SK-N-SH (cell line): ENCODE measurements at regions not wholly inside any gene's neighbourhood (a gene's known extent, or its start where the extent isn't known, plus 50 kb on each side); places are given as distances from the start of the nearest gene placed in this dataset.

Experiments used
- CTCF ChIA-PET: fragments of 300-600, 350-600 bp; formaldehyde crosslinking; extraction: SDS; loops from one replicate; lab custom pipeline; 2021; lab: Yijun Ruan, JAX
- POLR2A ChIA-PET: fragments of 350-600 bp; sonication (Branson Sonifier 250); formaldehyde crosslinking; extraction: SDS; loops from one replicate; lab custom pipeline; 2020; ENCODE audit warnings: antibody characterized with exemption, inconsistent platforms; lab: Yijun Ruan, JAX
- DNase-seq: peaks from one replicate; pipeline ENCODE4 v3.0.0; 2012
- H2AFZ ChIP-seq: fragments of 200-600 bp; sonication (generic); 2 replicates; pipeline ENCODE4 v1.8.1; 2016; ENCODE audit warnings: antibody characterized with exemption, mild to moderate bottlenecking, low read depth
- H3F3A ChIP-seq: fragments of 200-600 bp; sonication (generic); replicated peaks from 2 replicates; pipeline ENCODE3; 2016; ENCODE audit warnings: antibody characterized with exemption, mild to moderate bottlenecking; ENCODE audit not compliant: insufficient read depth
- H3K27ac ChIP-seq, 2 experiments: fragments of 200-500 bp in 1 of 2; fragments of 200-600 bp in 1 of 2; sonication (Bioruptor generic) in 1 of 2; sonication (generic), shearing (Covaris generic) in 1 of 2; 2 replicates each; pipeline versions ENCODE4 v1.5.1 to v1.6.1; 2014 to 2016; ENCODE audit warnings: low read depth in 2 of 2, inconsistent platforms in 1 of 2, low read length in 1 of 2, mild to moderate bottlenecking in 1 of 2, mixed read lengths in 1 of 2
- H3K27me3 ChIP-seq: fragments of 200-600 bp; sonication (generic), shearing (Covaris generic); 2 replicates; pipeline ENCODE4 v1.6.1; 2016; ENCODE audit warnings: mixed run types; ENCODE audit not compliant: insufficient read depth
- H3K36me3 ChIP-seq, 2 experiments: fragments of 200-500 bp in 1 of 2; fragments of 200-600 bp in 1 of 2; sonication (Bioruptor generic) in 1 of 2; sonication (generic) in 1 of 2; replicated peaks in 1 of 2; 2 replicates each; pipeline versions ENCODE3 to v1.5.1; 2014 to 2016; ENCODE audit warnings: low read length in 1 of 2, mild to moderate bottlenecking in 1 of 2; ENCODE audit not compliant: insufficient read depth in 2 of 2, control insufficient read depth in 1 of 2
- H3K4me1 ChIP-seq, 2 experiments: fragments of 200-500 bp in 1 of 2; fragments of 200-600 bp in 1 of 2; sonication (Bioruptor generic) in 1 of 2; sonication (generic), shearing (Covaris generic) in 1 of 2; 2 replicates each; pipeline versions ENCODE4 v1.5.1 to v1.6.1; 2014 to 2016; ENCODE audit warnings: low read depth in 1 of 2, low read length in 1 of 2, mixed run types in 1 of 2; ENCODE audit not compliant: insufficient read depth in 2 of 2, control insufficient read depth in 1 of 2
- H3K4me2 ChIP-seq: fragments of 200-600 bp; sonication (generic), shearing (Covaris generic); 2 replicates; pipeline ENCODE4 v1.6.1; 2017; ENCODE audit warnings: mixed run types
- H3K4me3 ChIP-seq, 2 experiments: fragments of 200-500 bp in 1 of 2; fragments of 200-600 bp in 1 of 2; sonication (Bioruptor generic) in 1 of 2; sonication (generic), shearing (Covaris generic) in 1 of 2; 2 replicates each; pipeline versions ENCODE4 v1.5.1 to v1.8.1; 2014 to 2016; ENCODE audit warnings: low read depth in 2 of 2, inconsistent platforms in 1 of 2, low read length in 1 of 2, mild to moderate bottlenecking in 1 of 2, mixed read lengths in 1 of 2, moderate library complexity in 1 of 2
- H3K79me2 ChIP-seq: fragments of 200-600 bp; sonication (generic); 2 replicates; pipeline ENCODE4 v1.8.1; 2017; ENCODE audit warnings: mild to moderate bottlenecking; ENCODE audit not compliant: insufficient read depth
- H3K9ac ChIP-seq: fragments of 200-600 bp; sonication (generic); 2 replicates; pipeline ENCODE4 v1.6.1; 2017; ENCODE audit warnings: mixed run types
- H3K9me2 ChIP-seq: fragments of 200-600 bp; sonication (generic); 2 replicates; pipeline ENCODE4 v1.6.1; 2017; ENCODE audit warnings: mixed run types
- H3K9me3 ChIP-seq: fragments of 200-600 bp; sonication (generic); 2 replicates; pipeline ENCODE4 v1.6.1; 2017; ENCODE audit warnings: mixed run types, mild to moderate bottlenecking, moderate library complexity
- H4K20me1 ChIP-seq: fragments of 200-600 bp; sonication (generic); 2 replicates; pipeline ENCODE4 v1.6.1; 2017; ENCODE audit warnings: mild to moderate bottlenecking, mixed run types; ENCODE audit not compliant: insufficient read depth
- ELF1 ChIP-seq: IDR thresholded peaks from 2 replicates; pipeline ENCODE4 v1.4.0; 2012
- EP300 ChIP-seq, 2 experiments: IDR thresholded peaks; 2 replicates each; pipeline versions ENCODE4 v1.4.0 to v1.6.1; 2012; ENCODE audit warnings: borderline replicate concordance in 1 of 2, low read depth in 1 of 2, low read length in 1 of 2
- EZH2phosphoT487 ChIP-seq: fragments of 200-600 bp; sonication (generic); IDR thresholded peaks from 2 replicates; pipeline ENCODE4 v1.6.1; 2017; ENCODE audit warnings: low read depth, mixed run types, mild to moderate bottlenecking, antibody characterized with exemption, moderate library complexity, borderline replicate concordance
- FOXJ3 ChIP-seq: sonication (generic); formaldehyde crosslinking; IDR thresholded peaks from 2 replicates; pipeline ENCODE4 v1.5.1; 2020; ENCODE audit warnings: mild to moderate bottlenecking, missing genetic modification reagents
- FOXM1 ChIP-seq: IDR thresholded peaks from 2 replicates; pipeline ENCODE4 v1.4.0; 2012; ENCODE audit warnings: low read depth, mild to moderate bottlenecking
- GABPA ChIP-seq: IDR thresholded peaks from 2 replicates; pipeline ENCODE4 v1.4.0; 2012; ENCODE audit warnings: low read depth, mild to moderate bottlenecking
- GATA2 ChIP-seq: sonication (generic); formaldehyde crosslinking; IDR thresholded peaks from 2 replicates; pipeline ENCODE4 v1.5.0; 2020; ENCODE audit warnings: mild to moderate bottlenecking, missing genetic modification reagents
- IRF3 ChIP-seq: fragments of 150-350 bp; IDR thresholded peaks from 2 replicates; pipeline ENCODE4 v1.6.1; 2016; ENCODE audit warnings: mild to moderate bottlenecking, low read depth, low read length
- JUND ChIP-seq: IDR thresholded peaks from 2 replicates; pipeline ENCODE4 v1.4.0; 2012
- MXI1 ChIP-seq: IDR thresholded peaks from 2 replicates; pipeline ENCODE4 v1.6.1; 2012; ENCODE audit warnings: mild to moderate bottlenecking, low read depth, low read length, improper control_type of control experiment
- POLR2AphosphoS5 ChIP-seq: IDR thresholded peaks from 2 replicates; pipeline ENCODE4 v1.6.1; 2012; ENCODE audit warnings: low read depth, low read length
- RFX5 ChIP-seq: IDR thresholded peaks from 2 replicates; pipeline ENCODE4 v1.6.1; 2012; ENCODE audit warnings: mild to moderate bottlenecking, improper control_type of control experiment, low read length
- RXRA ChIP-seq: IDR thresholded peaks from 2 replicates; pipeline ENCODE4 v1.4.0; 2012; ENCODE audit warnings: low read depth, mild to moderate bottlenecking, borderline replicate concordance
- SIN3A ChIP-seq: IDR thresholded peaks from 2 replicates; pipeline ENCODE4 v1.6.1; 2012; ENCODE audit warnings: low read depth, mild to moderate bottlenecking, low read length, moderate library complexity, borderline replicate concordance
- TAF1 ChIP-seq: IDR thresholded peaks from 2 replicates; pipeline ENCODE4 v1.6.1; 2012; ENCODE audit warnings: low read depth, mild to moderate bottlenecking, low read length, moderate library complexity, borderline replicate concordance
- USF2 ChIP-seq: fragments of 150-350 bp; IDR thresholded peaks from 2 replicates; pipeline ENCODE4 v1.6.1; 2017; ENCODE audit warnings: antibody characterized with exemption, low read length, low read depth, borderline replicate concordance
- WGBS: methylation state at CpG from one replicate; pipeline ENCODE4 v1.1.6; 2017; ENCODE audit warnings: low lambda C conversion rate; 5-methylcytosine and 5-hydroxymethylcytosine counted together
- TF ChIP-seq, protein P1 (sequence below): IDR thresholded peaks from 2 replicates; pipeline ENCODE4 v1.4.0; 2012; ENCODE audit warnings: low read depth
- TF ChIP-seq, protein P2 (sequence below): IDR thresholded peaks from 2 replicates; pipeline ENCODE4 v1.4.0; 2012; ENCODE audit warnings: low read depth, borderline replicate concordance
- TF ChIP-seq, protein P3 (sequence below): IDR thresholded peaks from 2 replicates; pipeline ENCODE4; 2012
- TF ChIP-seq, protein P4 (sequence below): IDR thresholded peaks from 2 replicates; pipeline ENCODE4 v1.6.1; 2012; ENCODE audit warnings: mild to moderate bottlenecking, low read depth, low read length, moderate library complexity

DNA sequence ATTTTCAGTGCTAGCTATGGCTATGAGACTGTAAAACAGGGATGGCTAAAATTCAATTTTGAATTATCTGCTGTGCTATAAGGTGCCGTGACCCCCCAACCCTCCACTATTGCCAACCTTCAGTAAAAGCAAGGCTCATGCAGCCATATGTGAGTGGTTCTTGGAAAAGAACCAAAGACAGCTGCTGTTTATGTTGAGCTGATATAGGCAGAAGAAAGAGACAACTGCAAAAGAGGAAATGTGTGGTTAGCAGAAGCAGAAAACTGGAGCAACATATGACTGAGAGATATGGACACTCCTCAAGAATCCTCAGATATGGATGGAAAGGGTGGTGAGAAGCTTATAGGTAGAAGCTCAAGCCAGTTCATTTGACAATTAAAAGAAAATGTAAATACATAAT lies 200.3 kb downstream of the TLE1 start:
- no peak overlapping the region for H3K4me3 ChIP-seq
- no peak overlapping the region for H2AFZ ChIP-seq
- ChIA-PET POLR2A (no interaction called here), CTCF (no interaction called here)
- WGBS, result 79% methylated on average over 1 of the region's 1 CpG
- no peaks in the 10 kb centered on the region for H3K36me3 ChIP-seq
- no peaks in the 10 kb centered on the region for H3K79me2 ChIP-seq
- no peaks in the 10 kb centered on the region for H3K27me3 ChIP-seq
- no peak for TF ChIP-seq GATA2 (CRISPR knock-in tag)
- no peak for TF ChIP-seq GABPA
- TF ChIP-seq FOXM1, result no peak
- TF ChIP-seq JUND, result no peak
- no peak for TF ChIP-seq RFX5
- no peak for TF ChIP-seq RXRA
- no peak for TF ChIP-seq TAF1
- TF ChIP-seq, protein P1, sequence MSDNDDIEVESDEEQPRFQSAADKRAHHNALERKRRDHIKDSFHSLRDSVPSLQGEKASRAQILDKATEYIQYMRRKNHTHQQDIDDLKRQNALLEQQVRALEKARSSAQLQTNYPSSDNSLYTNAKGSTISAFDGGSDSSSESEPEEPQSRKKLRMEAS, result no peak
- TF ChIP-seq EZH2phosphoT487, result no peak
- TF ChIP-seq MXI1, result no peak
- TF ChIP-seq SIN3A, result no peak
- no peak for TF ChIP-seq IRF3
- no peak for TF ChIP-seq EP300 (IDR thresholded peaks at IDR 0.05; ENCODE audit: borderline replicate concordance in 1 of 2, low read depth in 1 of 2, low read length in 1 of 2)
- no peak for TF ChIP-seq ELF1
- no peak for TF ChIP-seq FOXJ3
- no peak for TF ChIP-seq POLR2AphosphoS5
- TF ChIP-seq, protein P2, sequence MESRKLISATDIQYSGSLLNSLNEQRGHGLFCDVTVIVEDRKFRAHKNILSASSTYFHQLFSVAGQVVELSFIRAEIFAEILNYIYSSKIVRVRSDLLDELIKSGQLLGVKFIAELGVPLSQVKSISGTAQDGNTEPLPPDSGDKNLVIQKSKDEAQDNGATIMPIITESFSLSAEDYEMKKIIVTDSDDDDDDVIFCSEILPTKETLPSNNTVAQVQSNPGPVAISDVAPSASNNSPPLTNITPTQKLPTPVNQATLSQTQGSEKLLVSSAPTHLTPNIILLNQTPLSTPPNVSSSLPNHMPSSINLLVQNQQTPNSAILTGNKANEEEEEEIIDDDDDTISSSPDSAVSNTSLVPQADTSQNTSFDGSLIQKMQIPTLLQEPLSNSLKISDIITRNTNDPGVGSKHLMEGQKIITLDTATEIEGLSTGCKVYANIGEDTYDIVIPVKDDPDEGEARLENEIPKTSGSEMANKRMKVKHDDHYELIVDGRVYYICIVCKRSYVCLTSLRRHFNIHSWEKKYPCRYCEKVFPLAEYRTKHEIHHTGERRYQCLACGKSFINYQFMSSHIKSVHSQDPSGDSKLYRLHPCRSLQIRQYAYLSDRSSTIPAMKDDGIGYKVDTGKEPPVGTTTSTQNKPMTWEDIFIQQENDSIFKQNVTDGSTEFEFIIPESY, result no peak
- TF ChIP-seq, protein P3, sequence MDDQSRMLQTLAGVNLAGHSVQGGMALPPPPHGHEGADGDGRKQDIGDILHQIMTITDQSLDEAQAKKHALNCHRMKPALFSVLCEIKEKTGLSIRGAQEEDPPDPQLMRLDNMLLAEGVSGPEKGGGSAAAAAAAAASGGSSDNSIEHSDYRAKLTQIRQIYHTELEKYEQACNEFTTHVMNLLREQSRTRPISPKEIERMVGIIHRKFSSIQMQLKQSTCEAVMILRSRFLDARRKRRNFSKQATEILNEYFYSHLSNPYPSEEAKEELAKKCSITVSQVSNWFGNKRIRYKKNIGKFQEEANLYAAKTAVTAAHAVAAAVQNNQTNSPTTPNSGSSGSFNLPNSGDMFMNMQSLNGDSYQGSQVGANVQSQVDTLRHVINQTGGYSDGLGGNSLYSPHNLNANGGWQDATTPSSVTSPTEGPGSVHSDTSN, result no peak
- no peak for TF ChIP-seq USF2
- TF ChIP-seq, protein P4, sequence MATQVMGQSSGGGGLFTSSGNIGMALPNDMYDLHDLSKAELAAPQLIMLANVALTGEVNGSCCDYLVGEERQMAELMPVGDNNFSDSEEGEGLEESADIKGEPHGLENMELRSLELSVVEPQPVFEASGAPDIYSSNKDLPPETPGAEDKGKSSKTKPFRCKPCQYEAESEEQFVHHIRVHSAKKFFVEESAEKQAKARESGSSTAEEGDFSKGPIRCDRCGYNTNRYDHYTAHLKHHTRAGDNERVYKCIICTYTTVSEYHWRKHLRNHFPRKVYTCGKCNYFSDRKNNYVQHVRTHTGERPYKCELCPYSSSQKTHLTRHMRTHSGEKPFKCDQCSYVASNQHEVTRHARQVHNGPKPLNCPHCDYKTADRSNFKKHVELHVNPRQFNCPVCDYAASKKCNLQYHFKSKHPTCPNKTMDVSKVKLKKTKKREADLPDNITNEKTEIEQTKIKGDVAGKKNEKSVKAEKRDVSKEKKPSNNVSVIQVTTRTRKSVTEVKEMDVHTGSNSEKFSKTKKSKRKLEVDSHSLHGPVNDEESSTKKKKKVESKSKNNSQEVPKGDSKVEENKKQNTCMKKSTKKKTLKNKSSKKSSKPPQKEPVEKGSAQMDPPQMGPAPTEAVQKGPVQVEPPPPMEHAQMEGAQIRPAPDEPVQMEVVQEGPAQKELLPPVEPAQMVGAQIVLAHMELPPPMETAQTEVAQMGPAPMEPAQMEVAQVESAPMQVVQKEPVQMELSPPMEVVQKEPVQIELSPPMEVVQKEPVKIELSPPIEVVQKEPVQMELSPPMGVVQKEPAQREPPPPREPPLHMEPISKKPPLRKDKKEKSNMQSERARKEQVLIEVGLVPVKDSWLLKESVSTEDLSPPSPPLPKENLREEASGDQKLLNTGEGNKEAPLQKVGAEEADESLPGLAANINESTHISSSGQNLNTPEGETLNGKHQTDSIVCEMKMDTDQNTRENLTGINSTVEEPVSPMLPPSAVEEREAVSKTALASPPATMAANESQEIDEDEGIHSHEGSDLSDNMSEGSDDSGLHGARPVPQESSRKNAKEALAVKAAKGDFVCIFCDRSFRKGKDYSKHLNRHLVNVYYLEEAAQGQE, result no peak
- no peak for DNase-seq
- H4K20me1 ChIP-seq, result no peaks in the 10 kb centered on the region
- peaks cover 0 to 6% of the 10 kb centered on the region in 2 experiments; a peak in 1 of 4 replicates for H3K4me1 ChIP-seq
- no peak overlapping the region for H3K27ac ChIP-seq
- peaks cover 13% of the 10 kb centered on the region for H3F3A ChIP-seq
- no peaks in the 10 kb centered on the region for H3K9me2 ChIP-seq
- no peak overlapping the region for H3K9ac ChIP-seq
- H3K9me3 ChIP-seq, result no peaks in the 10 kb centered on the region
- no peak overlapping the region for H3K4me2 ChIP-seq
